Keratinocyte (primary cell): ENCODE measurements at regions not wholly inside any gene's neighbourhood (a gene's known extent, or its start where the extent isn't known, plus 50 kb on each side); places are given as distances from the start of the nearest gene placed in this dataset.
"Not testable (repeated sequence)": the region's sequence is repeated elsewhere in the genome, so short reads cannot be mapped to it uniquely, and the experiment has no call there.

Experiments used
- DNase-seq: peaks from one replicate; pipeline ENCODE4 v3.0.0-alpha.2; 2011; ENCODE audit warnings: low read depth, missing footprints, low spot score
- FAIRE-seq: peaks from 2 replicates; lab custom pipeline; 2011; peaks lifted over from hg19 to GRCh38; lab: Jason Lieb, UNC
- H2AFZ ChIP-seq: 2 replicates; pipeline ENCODE4 v1.6.0; 2012; ENCODE audit warnings: low read length, control low read depth, inconsistent platforms; ENCODE audit not compliant: control insufficient read depth
- H3K27ac ChIP-seq: 2 replicates; pipeline ENCODE4 v1.5.1; 2011; ENCODE audit warnings: low read length; ENCODE audit not compliant: control insufficient read depth, insufficient read depth
- H3K27me3 ChIP-seq: 3 replicates; pipeline ENCODE4 v1.6.0; 2011; ENCODE audit warnings: low read length; ENCODE audit not compliant: control insufficient read depth, insufficient read depth; ENCODE audit errors: extremely low read depth
- H3K36me3 ChIP-seq, 2 experiments: 2 replicates in 1 of 2; 3 replicates in 1 of 2; pipeline ENCODE4 v1.5.1; 2011; ENCODE audit warnings: low read length in 2 of 2, mild to moderate bottlenecking in 1 of 2; ENCODE audit not compliant: control insufficient read depth in 2 of 2, insufficient read depth in 2 of 2; ENCODE audit errors: extremely low read depth in 1 of 2
- H3K4me1 ChIP-seq: 3 replicates; pipeline ENCODE4 v1.5.1; 2011; ENCODE audit warnings: low read length; ENCODE audit not compliant: control insufficient read depth, insufficient read depth; ENCODE audit errors: extremely low read depth
- H3K4me2 ChIP-seq: 3 replicates; pipeline ENCODE4 v1.6.0; 2011; ENCODE audit warnings: low read depth, low read length; ENCODE audit not compliant: control insufficient read depth, insufficient read depth; ENCODE audit errors: extremely low read depth
- H3K4me3 ChIP-seq, 3 experiments: fragments of 200-600 bp in 1 of 3; sonication (generic) in 1 of 3; 2 replicates in 2 of 3; 3 replicates in 1 of 3; pipeline ENCODE4 v1.5.1; 2011 to 2016; ENCODE audit warnings: low read length in 3 of 3, mild to moderate bottlenecking in 3 of 3, control low read depth in 2 of 3, inconsistent platforms in 1 of 3, low read depth in 1 of 3, mixed read lengths in 1 of 3, mixed run types in 1 of 3, moderate library complexity in 1 of 3; ENCODE audit not compliant: control insufficient read depth in 2 of 3, insufficient read depth in 2 of 3; ENCODE audit errors: extremely low read depth in 1 of 3
- H3K79me2 ChIP-seq: 2 replicates; pipeline ENCODE4 v1.6.0; 2012; ENCODE audit warnings: low read length; ENCODE audit not compliant: control insufficient read depth, insufficient read depth
- H3K9ac ChIP-seq: 3 replicates; pipeline ENCODE4 v1.6.0; 2011; ENCODE audit warnings: low read length; ENCODE audit not compliant: control insufficient read depth, insufficient read depth; ENCODE audit errors: extremely low read depth
- H3K9me1 ChIP-seq: 3 replicates; pipeline ENCODE4 v1.6.0; 2011; ENCODE audit warnings: low read length; ENCODE audit not compliant: control insufficient read depth, insufficient read depth; ENCODE audit errors: extremely low read depth
- H3K9me3 ChIP-seq: 2 replicates; pipeline ENCODE4 v1.5.1; 2012; ENCODE audit warnings: low read depth, low read length; ENCODE audit not compliant: control insufficient read depth
- H4K20me1 ChIP-seq: 3 replicates; pipeline ENCODE4 v1.6.0; 2011; ENCODE audit warnings: low read length; ENCODE audit not compliant: control insufficient read depth, insufficient read depth; ENCODE audit errors: extremely low read depth
- EZH2 ChIP-seq: IDR thresholded peaks from one replicate; pipeline ENCODE4 v1.6.1; 2012; ENCODE audit warnings: inconsistent platforms, mild to moderate bottlenecking, low read length, moderate library complexity
- dilution Hi-C: fragments of 300-500 bp; cut with MboI; formaldehyde crosslinking; loops from one replicate; pipeline ENCODE4 v1.7.0; 2020; ENCODE audit warnings: low sequenced_read_pairs; ENCODE audit not compliant: extremely low pct_ligation_motif_present
- TF ChIP-seq, protein P1 (sequence below), 3 experiments: IDR thresholded peaks in 1 of 3; conservative IDR thresholded peaks in 1 of 3; optimal IDR thresholded peaks in 1 of 3; 2 replicates in 2 of 3; 3 replicates in 1 of 3; pipeline versions ENCODE3 to v1.5.1; 2011; ENCODE audit warnings: low read length in 3 of 3, mild to moderate bottlenecking in 3 of 3, moderate library complexity in 2 of 3, control low read depth in 1 of 3, inconsistent platforms in 1 of 3; ENCODE audit not compliant: insufficient read depth in 2 of 3; ENCODE audit errors: extremely low read depth in 1 of 3

DNA sequence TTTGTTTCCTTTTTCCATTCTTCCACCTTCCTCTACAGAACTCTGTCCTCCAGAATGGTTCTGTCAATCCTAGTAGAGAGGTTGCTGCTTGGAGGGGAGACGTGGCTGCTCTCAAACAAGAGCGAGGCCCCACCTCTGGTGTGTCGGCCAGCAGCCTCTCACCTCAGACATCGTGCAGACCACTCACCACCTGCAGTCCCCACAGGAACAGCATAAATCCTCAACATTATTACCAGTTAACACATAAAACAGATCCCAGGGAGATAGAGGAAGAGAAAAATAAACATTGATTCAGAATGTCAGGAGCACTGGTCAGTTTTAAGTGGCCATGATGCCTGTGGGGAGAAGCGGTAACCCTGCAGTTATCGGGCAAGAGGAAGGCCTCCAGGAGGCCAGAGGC, 485.9 kb upstream of the DPP6 start:
- H3K9me1 ChIP-seq: no peaks in the 10 kb centered on the region
- no peak for FAIRE-seq
- H3K9ac ChIP-seq: no peak overlapping the region
- H4K20me1 ChIP-seq: no peaks in the 10 kb centered on the region
- dilution Hi-C loops: no loop called here
- H3K27ac ChIP-seq: no peak overlapping the region
- no peaks in the 10 kb centered on the region for H3K79me2 ChIP-seq
- H3K9me3 ChIP-seq: no peaks in the 10 kb centered on the region
- H3K27me3 ChIP-seq: no peaks in the 10 kb centered on the region
- H3K4me3 ChIP-seq: no peak overlapping the region
- no peak overlapping the region for H3K4me2 ChIP-seq
- no peak for DNase-seq
- peaks cover 6% of the 10 kb centered on the region for H3K4me1 ChIP-seq
- H2AFZ ChIP-seq: no peak overlapping the region
- no peaks in the 10 kb centered on the region for H3K36me3 ChIP-seq
- TF ChIP-seq, protein P1, sequence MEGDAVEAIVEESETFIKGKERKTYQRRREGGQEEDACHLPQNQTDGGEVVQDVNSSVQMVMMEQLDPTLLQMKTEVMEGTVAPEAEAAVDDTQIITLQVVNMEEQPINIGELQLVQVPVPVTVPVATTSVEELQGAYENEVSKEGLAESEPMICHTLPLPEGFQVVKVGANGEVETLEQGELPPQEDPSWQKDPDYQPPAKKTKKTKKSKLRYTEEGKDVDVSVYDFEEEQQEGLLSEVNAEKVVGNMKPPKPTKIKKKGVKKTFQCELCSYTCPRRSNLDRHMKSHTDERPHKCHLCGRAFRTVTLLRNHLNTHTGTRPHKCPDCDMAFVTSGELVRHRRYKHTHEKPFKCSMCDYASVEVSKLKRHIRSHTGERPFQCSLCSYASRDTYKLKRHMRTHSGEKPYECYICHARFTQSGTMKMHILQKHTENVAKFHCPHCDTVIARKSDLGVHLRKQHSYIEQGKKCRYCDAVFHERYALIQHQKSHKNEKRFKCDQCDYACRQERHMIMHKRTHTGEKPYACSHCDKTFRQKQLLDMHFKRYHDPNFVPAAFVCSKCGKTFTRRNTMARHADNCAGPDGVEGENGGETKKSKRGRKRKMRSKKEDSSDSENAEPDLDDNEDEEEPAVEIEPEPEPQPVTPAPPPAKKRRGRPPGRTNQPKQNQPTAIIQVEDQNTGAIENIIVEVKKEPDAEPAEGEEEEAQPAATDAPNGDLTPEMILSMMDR (optimal IDR thresholded peaks at IDR 0.05 in 1 of 3, IDR thresholded peaks at IDR 0.05 in 1 of 3, conservative IDR thresholded peaks at IDR 0.05 in 1 of 3; ENCODE audit: extremely low read depth in 1 of 3, insufficient read depth in 2 of 3, low read length in 3 of 3): no peak
- TF ChIP-seq EZH2: no peak

DNA sequence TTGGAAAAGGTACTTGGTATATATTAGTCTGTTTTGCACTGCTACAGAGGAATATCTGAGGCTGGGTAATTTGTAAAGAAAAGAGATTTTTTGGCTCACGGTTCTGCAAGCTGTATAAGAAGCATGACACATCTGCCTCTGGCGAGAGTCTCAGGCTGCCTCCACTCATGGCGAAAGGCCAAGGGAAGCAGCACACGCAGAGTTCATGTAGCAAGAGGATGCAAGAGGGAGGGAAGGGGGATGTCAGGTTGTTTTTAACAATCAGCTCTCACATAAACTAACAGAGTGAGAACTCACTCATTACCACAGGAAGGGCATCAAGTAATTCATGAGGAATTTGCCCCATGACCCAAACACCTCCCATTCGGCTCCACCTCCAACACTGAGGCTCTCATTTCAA, 484.8 kb upstream of the DPP6 start:
- H3K27ac ChIP-seq: no peak overlapping the region
- FAIRE-seq (peak; percentile 96), DNase-seq (peak; percentile 78)
- no peak overlapping the region for H2AFZ ChIP-seq
- no peak overlapping the region for H3K4me2 ChIP-seq
- no peaks in the 10 kb centered on the region for H3K79me2 ChIP-seq
- no peaks in the 10 kb centered on the region for H3K9me3 ChIP-seq
- dilution Hi-C loops: no loop called here
- H3K4me3 ChIP-seq: no peak overlapping the region
- no peaks in the 10 kb centered on the region for H3K27me3 ChIP-seq
- H3K36me3 ChIP-seq: no peaks in the 10 kb centered on the region
- no peaks in the 10 kb centered on the region for H3K9me1 ChIP-seq
- no peaks in the 10 kb centered on the region for H4K20me1 ChIP-seq
- H3K9ac ChIP-seq: no peak overlapping the region
- peaks cover 6% of the 10 kb centered on the region for H3K4me1 ChIP-seq
- TF ChIP-seq, protein P1 (optimal IDR thresholded peaks at IDR 0.05 in 1 of 3, IDR thresholded peaks at IDR 0.05 in 1 of 3, conservative IDR thresholded peaks at IDR 0.05 in 1 of 3; ENCODE audit: extremely low read depth in 1 of 3, insufficient read depth in 2 of 3, low read length in 3 of 3): no peak
- TF ChIP-seq EZH2: no peak

DNA sequence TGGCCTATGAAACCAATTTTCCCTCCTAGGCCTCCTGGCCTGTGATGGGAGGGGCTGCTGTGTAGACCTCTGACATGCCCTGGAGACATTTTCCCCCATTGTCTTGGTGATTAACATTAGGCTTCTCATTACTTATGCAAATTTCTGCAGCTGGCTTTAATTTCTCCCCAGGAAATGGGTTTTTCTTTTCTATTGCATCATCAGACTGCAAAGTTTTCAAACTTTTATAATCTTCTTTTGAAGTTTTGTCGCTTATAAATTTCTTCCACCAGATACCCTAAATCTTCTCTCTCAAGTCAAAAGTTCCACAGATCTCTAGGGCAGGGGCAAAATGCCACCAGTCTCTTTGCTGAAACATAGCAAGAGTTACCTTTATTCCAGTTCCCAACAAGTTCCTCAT, 482.7 kb upstream of the DPP6 start:
- H3K79me2 ChIP-seq, DNase-seq, H3K27me3 ChIP-seq, H4K20me1 ChIP-seq, H3K4me1 ChIP-seq, H3K27ac ChIP-seq, H3K9me3 ChIP-seq, H3K4me2 ChIP-seq, H3K36me3 ChIP-seq, H3K9ac ChIP-seq, FAIRE-seq, dilution Hi-C loops, H2AFZ ChIP-seq, H3K9me1 ChIP-seq, H3K4me3 ChIP-seq: not testable (repeated sequence)
